HEK293 (cell line): ENCODE measurements at regions not wholly inside any gene's neighbourhood (a gene's known extent, or its start where the extent isn't known, plus 50 kb on each side); places are given as distances from the start of the nearest gene placed in this dataset.

ENCODE experiments used
- CTCF ChIA-PET: fragments of 350-600 bp; formaldehyde crosslinking; extraction: SDS; loops from one replicate; lab custom pipeline; 2021; ENCODE audit warnings: antibody characterized with exemption; lab: Yijun Ruan, JAX
- POLR2A ChIA-PET: fragments of 300-600 bp; formaldehyde crosslinking; extraction: SDS; loops from one replicate; lab custom pipeline; 2020; ENCODE audit warnings: antibody characterized with exemption, inconsistent platforms; lab: Yijun Ruan, JAX
- H3K27ac ChIP-seq: fragments of 200-500 bp; sonication (Bioruptor generic); 2 replicates; pipeline ENCODE4 v1.5.1; 2014; ENCODE audit warnings: low read depth, low read length, control low read depth, inconsistent platforms; ENCODE audit errors: extremely low read depth
- H3K36me3 ChIP-seq, 2 experiments: fragments of 200-500 bp in 1 of 2; sonication (Bioruptor generic) in 1 of 2; 1 replicate in 1 of 2; 2 replicates in 1 of 2; pipeline ENCODE4 v1.5.1; 2014 to 2017; ENCODE audit warnings: inconsistent platforms in 2 of 2, low read length in 2 of 2; ENCODE audit not compliant: control insufficient read depth in 2 of 2, insufficient read depth in 1 of 2
- H3K4me1 ChIP-seq: fragments of 200-500 bp; sonication (Bioruptor generic); 2 replicates; pipeline ENCODE4 v1.5.1; 2014; ENCODE audit warnings: mild to moderate bottlenecking, low read length, inconsistent platforms; ENCODE audit not compliant: control insufficient read depth, insufficient read depth
- H3K4me3 ChIP-seq: 2 replicates; pipeline ENCODE4 v1.5.1; 2011; ENCODE audit warnings: low read depth, mild to moderate bottlenecking, control low read depth, low read length, moderate library complexity
- H3K9me3 ChIP-seq: fragments of 200-500 bp; sonication (Bioruptor generic); 2 replicates; pipeline ENCODE4 v1.5.1; 2014; ENCODE audit warnings: low read depth, low read length, inconsistent platforms; ENCODE audit not compliant: control insufficient read depth, insufficient read depth
- GLI2 ChIP-seq: fragments of 450-650 bp; formaldehyde crosslinking; IDR thresholded peaks from 2 replicates; pipeline ENCODE4; 2017; ENCODE audit warnings: missing biosample characterization, missing genetic modification characterization, low read depth, borderline replicate concordance
- KLF9 ChIP-seq: fragments of 450-650 bp; formaldehyde crosslinking; IDR thresholded peaks from 2 replicates; pipeline ENCODE4 v1.5.1; 2016; ENCODE audit warnings: missing biosample characterization, missing genetic modification characterization, low read depth
- SP3 ChIP-seq: fragments of 450-650 bp; formaldehyde crosslinking; IDR thresholded peaks from 2 replicates; pipeline ENCODE4 v1.5.1; 2016; ENCODE audit warnings: missing biosample characterization, missing genetic modification characterization
- SP7 ChIP-seq: fragments of 450-650 bp; formaldehyde crosslinking; IDR thresholded peaks from 2 replicates; pipeline ENCODE4 v1.5.1; 2016; ENCODE audit warnings: missing biosample characterization, missing genetic modification characterization
- ZBTB7A ChIP-seq: fragments of 450-650 bp; formaldehyde crosslinking; IDR thresholded peaks from 2 replicates; pipeline ENCODE4 v1.5.1; 2016; ENCODE audit warnings: low read depth, missing biosample characterization, missing genetic modification characterization
- ZFP69B ChIP-seq: fragments of 450-650 bp; formaldehyde crosslinking; IDR thresholded peaks from 2 replicates; pipeline ENCODE4 v1.5.1; 2016; ENCODE audit warnings: missing biosample characterization, missing genetic modification characterization
- ZNF140 ChIP-seq: fragments of 450-650 bp; formaldehyde crosslinking; IDR thresholded peaks from 2 replicates; pipeline ENCODE4 v1.5.1; 2016; ENCODE audit warnings: missing biosample characterization, missing genetic modification characterization
- ZNF146 ChIP-seq: fragments of 450-650 bp; formaldehyde crosslinking; IDR thresholded peaks from 2 replicates; pipeline ENCODE4 v1.5.1; 2016; ENCODE audit warnings: missing biosample characterization, missing genetic modification characterization
- ZNF175 ChIP-seq: fragments of 450-650 bp; formaldehyde crosslinking; IDR thresholded peaks from 2 replicates; pipeline ENCODE4 v1.5.1; 2016; ENCODE audit warnings: missing biosample characterization, missing genetic modification characterization
- ZNF2 ChIP-seq: fragments of 450-650 bp; formaldehyde crosslinking; IDR thresholded peaks from 2 replicates; pipeline ENCODE4 v1.5.1; 2016; ENCODE audit warnings: missing biosample characterization, missing genetic modification characterization
- ZNF202 ChIP-seq: fragments of 450-650 bp; formaldehyde crosslinking; IDR thresholded peaks from 2 replicates; pipeline ENCODE4 v1.5.1; 2016; ENCODE audit warnings: missing biosample characterization, missing genetic modification characterization, borderline replicate concordance
- ZNF211 ChIP-seq: fragments of 450-650 bp; formaldehyde crosslinking; IDR thresholded peaks from 2 replicates; pipeline ENCODE4 v1.5.1; 2016; ENCODE audit warnings: low read depth, missing biosample characterization, missing genetic modification characterization
- ZNF214 ChIP-seq: fragments of 450-650 bp; formaldehyde crosslinking; IDR thresholded peaks from 2 replicates; pipeline ENCODE4 v1.5.1; 2017; ENCODE audit warnings: missing biosample characterization, mild to moderate bottlenecking, missing genetic modification characterization, borderline replicate concordance
- ZNF239 ChIP-seq: fragments of 450-650 bp; formaldehyde crosslinking; IDR thresholded peaks from 2 replicates; pipeline ENCODE4 v1.5.1; 2016; ENCODE audit warnings: missing biosample characterization, missing genetic modification characterization
- ZNF274 ChIP-seq, 2 experiments: fragments of 200-500 bp in 1 of 2; fragments of 450-650 bp in 1 of 2; sonication (Bioruptor generic) in 1 of 2; formaldehyde crosslinking in 1 of 2; IDR thresholded peaks; 2 replicates each; pipeline versions ENCODE4 v1.5.1 to v1.6.1; 2014 to 2016; ENCODE audit warnings: borderline replicate concordance in 1 of 2, inconsistent platforms in 1 of 2, low read length in 1 of 2, missing biosample characterization in 1 of 2, missing genetic modification characterization in 1 of 2
- ZNF335 ChIP-seq: fragments of 450-650 bp; formaldehyde crosslinking; conservative IDR thresholded peaks from 2 replicates; pipeline ENCODE4 v1.5.1; 2016; ENCODE audit warnings: missing biosample characterization, missing genetic modification characterization
- ZNF37A ChIP-seq: fragments of 450-650 bp; IDR thresholded peaks from 2 replicates; pipeline ENCODE4 v1.5.1; 2018; ENCODE audit warnings: missing biosample characterization, missing genetic modification characterization
- ZNF416 ChIP-seq: fragments of 450-650 bp; formaldehyde crosslinking; IDR thresholded peaks from 2 replicates; pipeline ENCODE4 v1.5.1; 2016; ENCODE audit warnings: missing biosample characterization, missing genetic modification characterization
- ZNF501 ChIP-seq: fragments of 450-650 bp; formaldehyde crosslinking; IDR thresholded peaks from 2 replicates; pipeline ENCODE4 v1.5.1; 2016; ENCODE audit warnings: missing biosample characterization, missing genetic modification characterization
- ZNF529 ChIP-seq: fragments of 450-650 bp; formaldehyde crosslinking; IDR thresholded peaks from 2 replicates; pipeline ENCODE4 v1.5.1; 2017; ENCODE audit warnings: missing genetic modification characterization, missing biosample characterization; ENCODE audit not compliant: insufficient replicate concordance
- ZNF544 ChIP-seq: fragments of 450-650 bp; formaldehyde crosslinking; IDR thresholded peaks from 2 replicates; pipeline ENCODE4 v1.5.0; 2017; ENCODE audit warnings: missing biosample characterization, missing genetic modification characterization
- ZNF623 ChIP-seq: fragments of 450-650 bp; formaldehyde crosslinking; IDR thresholded peaks from 2 replicates; pipeline ENCODE4 v1.5.1; 2016; ENCODE audit warnings: missing biosample characterization, missing genetic modification characterization
- ZNF664 ChIP-seq: fragments of 450-650 bp; formaldehyde crosslinking; IDR thresholded peaks from 2 replicates; pipeline ENCODE4 v1.5.1; 2016; ENCODE audit warnings: missing biosample characterization, missing genetic modification characterization
- ZNF777 ChIP-seq: fragments of 450-650 bp; formaldehyde crosslinking; IDR thresholded peaks from 2 replicates; pipeline ENCODE4 v1.5.1; 2017; ENCODE audit warnings: missing biosample characterization, missing genetic modification characterization, borderline replicate concordance
- ZNF785 ChIP-seq: fragments of 450-650 bp; formaldehyde crosslinking; IDR thresholded peaks from 2 replicates; pipeline ENCODE4 v1.5.1; 2016; ENCODE audit warnings: missing biosample characterization, missing genetic modification characterization
- TF ChIP-seq, protein P1 (sequence below): fragments of 450-650 bp; formaldehyde crosslinking; conservative IDR thresholded peaks from 2 replicates; pipeline ENCODE4 v1.5.1; 2016; ENCODE audit warnings: low read depth, missing biosample characterization, missing genetic modification characterization
- TF ChIP-seq, protein P2 (sequence below): fragments of 450-650 bp; IDR thresholded peaks from 2 replicates; pipeline ENCODE4 v1.5.1; 2018; ENCODE audit warnings: missing biosample characterization, mild to moderate bottlenecking, missing genetic modification characterization
- TF ChIP-seq, protein P3 (sequence below): fragments of 450-650 bp; formaldehyde crosslinking; IDR thresholded peaks from 2 replicates; pipeline ENCODE4; 2016; ENCODE audit warnings: missing biosample characterization, missing genetic modification characterization

DNA sequence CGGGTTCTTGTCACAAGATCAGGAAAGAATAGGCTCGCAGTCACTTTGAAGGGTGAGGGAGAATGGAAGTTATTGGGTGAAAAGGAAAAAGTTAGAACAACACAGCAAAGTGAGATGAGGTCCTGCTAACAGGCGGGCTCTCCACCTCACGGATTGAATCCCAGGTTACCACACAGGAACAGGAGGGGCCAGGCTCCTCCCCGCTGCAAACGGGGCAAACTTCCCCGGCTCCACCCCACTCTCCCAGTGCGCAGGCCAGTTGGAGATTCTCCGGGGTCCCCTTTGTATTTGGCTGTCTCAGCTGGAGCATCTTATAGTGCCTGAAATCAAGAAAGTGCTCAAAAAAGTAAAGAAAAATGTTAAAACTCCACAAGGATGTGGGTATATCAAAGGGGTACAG, 78.3 kb upstream of the IPO5 start:
- Histone ChIP-seq H3K9me3 (no peaks in the 10 kb centered on the region), H3K4me3 (no peak overlapping the region), H3K36me3 (no peaks in the 10 kb centered on the region), H3K27ac (no peak overlapping the region), H3K4me1 (no peaks in the 10 kb centered on the region)
- CTCF ChIA-PET = no interaction called here
- POLR2A ChIA-PET = no interaction called here
- TF ChIP-seq ZNF2 (tag by site-specific recombination) (no peak), ZNF623 (tag by site-specific recombination) (no peak), KLF9 (tag by site-specific recombination) (no peak), ZNF239 (tag by site-specific recombination) (no peak), ZFP69B (tag by site-specific recombination) (no peak), ZNF37A (tag by site-specific recombination) (no peak), ZNF416 (tag by site-specific recombination) (no peak), ZNF777 (tag by site-specific recombination) (no peak), GLI2 (tag by site-specific recombination) (no peak), ZNF274 (IDR thresholded peaks at IDR 0.05; ENCODE audit: low read length) (no peak), ZNF274 (tag by site-specific recombination; IDR thresholded peaks at IDR 0.05; ENCODE audit: borderline replicate concordance) (no peak), SP7 (tag by site-specific recombination) (no peak), ZNF214 (tag by site-specific recombination) (no peak), ZNF664 (tag by site-specific recombination) (no peak), ZNF175 (tag by site-specific recombination) (no peak), ZNF146 (tag by site-specific recombination) (no peak), SP3 (tag by site-specific recombination) (no peak), ZNF335 (tag by site-specific recombination) (no peak)
- TF ChIP-seq, protein P1, sequence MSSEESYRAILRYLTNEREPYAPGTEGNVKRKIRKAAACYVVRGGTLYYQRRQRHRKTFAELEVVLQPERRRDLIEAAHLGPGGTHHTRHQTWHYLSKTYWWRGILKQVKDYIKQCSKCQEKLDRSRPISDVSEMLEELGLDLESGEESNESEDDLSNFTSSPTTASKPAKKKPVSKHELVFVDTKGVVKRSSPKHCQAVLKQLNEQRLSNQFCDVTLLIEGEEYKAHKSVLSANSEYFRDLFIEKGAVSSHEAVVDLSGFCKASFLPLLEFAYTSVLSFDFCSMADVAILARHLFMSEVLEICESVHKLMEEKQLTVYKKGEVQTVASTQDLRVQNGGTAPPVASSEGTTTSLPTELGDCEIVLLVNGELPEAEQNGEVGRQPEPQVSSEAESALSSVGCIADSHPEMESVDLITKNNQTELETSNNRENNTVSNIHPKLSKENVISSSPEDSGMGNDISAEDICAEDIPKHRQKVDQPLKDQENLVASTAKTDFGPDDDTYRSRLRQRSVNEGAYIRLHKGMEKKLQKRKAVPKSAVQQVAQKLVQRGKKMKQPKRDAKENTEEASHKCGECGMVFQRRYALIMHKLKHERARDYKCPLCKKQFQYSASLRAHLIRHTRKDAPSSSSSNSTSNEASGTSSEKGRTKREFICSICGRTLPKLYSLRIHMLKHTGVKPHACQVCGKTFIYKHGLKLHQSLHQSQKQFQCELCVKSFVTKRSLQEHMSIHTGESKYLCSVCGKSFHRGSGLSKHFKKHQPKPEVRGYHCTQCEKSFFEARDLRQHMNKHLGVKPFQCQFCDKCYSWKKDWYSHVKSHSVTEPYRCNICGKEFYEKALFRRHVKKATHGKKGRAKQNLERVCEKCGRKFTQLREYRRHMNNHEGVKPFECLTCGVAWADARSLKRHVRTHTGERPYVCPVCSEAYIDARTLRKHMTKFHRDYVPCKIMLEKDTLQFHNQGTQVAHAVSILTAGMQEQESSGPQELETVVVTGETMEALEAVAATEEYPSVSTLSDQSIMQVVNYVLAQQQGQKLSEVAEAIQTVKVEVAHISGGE = no peak
- TF ChIP-seq, protein P2, sequence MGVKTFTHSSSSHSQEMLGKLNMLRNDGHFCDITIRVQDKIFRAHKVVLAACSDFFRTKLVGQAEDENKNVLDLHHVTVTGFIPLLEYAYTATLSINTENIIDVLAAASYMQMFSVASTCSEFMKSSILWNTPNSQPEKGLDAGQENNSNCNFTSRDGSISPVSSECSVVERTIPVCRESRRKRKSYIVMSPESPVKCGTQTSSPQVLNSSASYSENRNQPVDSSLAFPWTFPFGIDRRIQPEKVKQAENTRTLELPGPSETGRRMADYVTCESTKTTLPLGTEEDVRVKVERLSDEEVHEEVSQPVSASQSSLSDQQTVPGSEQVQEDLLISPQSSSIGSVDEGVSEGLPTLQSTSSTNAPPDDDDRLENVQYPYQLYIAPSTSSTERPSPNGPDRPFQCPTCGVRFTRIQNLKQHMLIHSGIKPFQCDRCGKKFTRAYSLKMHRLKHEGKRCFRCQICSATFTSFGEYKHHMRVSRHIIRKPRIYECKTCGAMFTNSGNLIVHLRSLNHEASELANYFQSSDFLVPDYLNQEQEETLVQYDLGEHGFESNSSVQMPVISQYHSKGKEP (tag by site-specific recombination) = no peak
- TF ChIP-seq, protein P3, sequence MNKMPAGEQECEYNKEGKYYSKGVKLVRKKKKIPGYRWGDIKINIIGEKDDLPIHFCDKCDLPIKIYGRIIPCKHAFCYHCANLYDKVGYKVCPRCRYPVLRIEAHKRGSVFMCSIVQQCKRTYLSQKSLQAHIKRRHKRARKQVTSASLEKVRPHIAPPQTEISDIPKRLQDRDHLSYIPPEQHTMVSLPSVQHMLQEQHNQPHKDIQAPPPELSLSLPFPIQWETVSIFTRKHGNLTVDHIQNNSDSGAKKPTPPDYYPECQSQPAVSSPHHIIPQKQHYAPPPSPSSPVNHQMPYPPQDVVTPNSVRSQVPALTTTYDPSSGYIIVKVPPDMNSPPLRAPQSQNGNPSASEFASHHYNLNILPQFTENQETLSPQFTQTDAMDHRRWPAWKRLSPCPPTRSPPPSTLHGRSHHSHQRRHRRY (tag by site-specific recombination) = no peak
- TF ChIP-seq, all 188 proteins: peak for 0

DNA sequence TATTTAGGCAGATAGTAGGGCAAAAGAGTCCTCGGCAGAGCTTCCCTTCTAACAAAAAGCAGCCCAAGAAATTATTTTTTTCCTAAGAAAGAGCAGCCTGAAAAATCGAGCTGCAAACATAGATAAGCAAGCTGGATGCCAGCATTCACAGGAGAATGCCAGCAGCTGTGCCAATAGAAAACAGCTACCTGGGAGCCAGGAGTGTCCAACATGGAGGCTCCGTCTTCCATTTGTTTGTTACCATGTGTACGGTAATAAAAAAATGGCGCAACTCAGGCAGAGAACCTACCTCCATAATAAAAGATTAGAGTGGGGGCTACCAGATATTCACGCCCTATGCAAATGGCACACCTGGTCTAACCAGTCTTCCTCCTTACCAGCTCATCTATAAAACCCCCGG, 77.6 kb upstream of the IPO5 start:
- H3K4me3 ChIP-seq = no peak overlapping the region
- no peaks in the 10 kb centered on the region for H3K9me3 ChIP-seq
- ChIA-PET POLR2A (no interaction called here), CTCF (no interaction called here)
- TF ChIP-seq ZNF501 (tag by site-specific recombination) (no peak), ZBTB7A (tag by site-specific recombination) (no peak), ZNF202 (no peak), ZNF529 (tag by site-specific recombination) (no peak), ZNF785 (no peak), ZNF211 (tag by site-specific recombination) (no peak), ZNF544 (tag by site-specific recombination) (no peak), ZNF140 (no peak)
- H3K27ac ChIP-seq = no peak overlapping the region
- H3K4me1 ChIP-seq = no peaks in the 10 kb centered on the region
- H3K36me3 ChIP-seq = no peaks in the 10 kb centered on the region
